ENCODE measurements at regions not wholly inside any gene's neighbourhood (a gene's known extent, or its start where the extent isn't known, plus 50 kb on each side); places are given as distances from the start of the nearest gene placed in this dataset.

GRCh38 chr20:42018979-42019378, 400.8 kb upstream of the CHD6 start:
- TF ChIP-seq NFIC (IDR thresholded peaks at IDR 0.05) = no peak
- TF ChIP-seq RAD21 (IDR thresholded peaks at IDR 0.05; ENCODE audit: low read depth) = no peak
- no peak for TF ChIP-seq EP300 (IDR thresholded peaks at IDR 0.05; ENCODE audit: borderline replicate concordance)
- TF ChIP-seq, protein P1, sequence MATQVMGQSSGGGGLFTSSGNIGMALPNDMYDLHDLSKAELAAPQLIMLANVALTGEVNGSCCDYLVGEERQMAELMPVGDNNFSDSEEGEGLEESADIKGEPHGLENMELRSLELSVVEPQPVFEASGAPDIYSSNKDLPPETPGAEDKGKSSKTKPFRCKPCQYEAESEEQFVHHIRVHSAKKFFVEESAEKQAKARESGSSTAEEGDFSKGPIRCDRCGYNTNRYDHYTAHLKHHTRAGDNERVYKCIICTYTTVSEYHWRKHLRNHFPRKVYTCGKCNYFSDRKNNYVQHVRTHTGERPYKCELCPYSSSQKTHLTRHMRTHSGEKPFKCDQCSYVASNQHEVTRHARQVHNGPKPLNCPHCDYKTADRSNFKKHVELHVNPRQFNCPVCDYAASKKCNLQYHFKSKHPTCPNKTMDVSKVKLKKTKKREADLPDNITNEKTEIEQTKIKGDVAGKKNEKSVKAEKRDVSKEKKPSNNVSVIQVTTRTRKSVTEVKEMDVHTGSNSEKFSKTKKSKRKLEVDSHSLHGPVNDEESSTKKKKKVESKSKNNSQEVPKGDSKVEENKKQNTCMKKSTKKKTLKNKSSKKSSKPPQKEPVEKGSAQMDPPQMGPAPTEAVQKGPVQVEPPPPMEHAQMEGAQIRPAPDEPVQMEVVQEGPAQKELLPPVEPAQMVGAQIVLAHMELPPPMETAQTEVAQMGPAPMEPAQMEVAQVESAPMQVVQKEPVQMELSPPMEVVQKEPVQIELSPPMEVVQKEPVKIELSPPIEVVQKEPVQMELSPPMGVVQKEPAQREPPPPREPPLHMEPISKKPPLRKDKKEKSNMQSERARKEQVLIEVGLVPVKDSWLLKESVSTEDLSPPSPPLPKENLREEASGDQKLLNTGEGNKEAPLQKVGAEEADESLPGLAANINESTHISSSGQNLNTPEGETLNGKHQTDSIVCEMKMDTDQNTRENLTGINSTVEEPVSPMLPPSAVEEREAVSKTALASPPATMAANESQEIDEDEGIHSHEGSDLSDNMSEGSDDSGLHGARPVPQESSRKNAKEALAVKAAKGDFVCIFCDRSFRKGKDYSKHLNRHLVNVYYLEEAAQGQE (IDR thresholded peaks at IDR 0.05; ENCODE audit: low read depth) = no peak
- no peak for TF ChIP-seq ZBTB7A (IDR thresholded peaks at IDR 0.05; ENCODE audit: low read depth)
- no peak for TF ChIP-seq TAF1 (IDR thresholded peaks at IDR 0.05; ENCODE audit: low read depth)
- TF ChIP-seq, protein P2, sequence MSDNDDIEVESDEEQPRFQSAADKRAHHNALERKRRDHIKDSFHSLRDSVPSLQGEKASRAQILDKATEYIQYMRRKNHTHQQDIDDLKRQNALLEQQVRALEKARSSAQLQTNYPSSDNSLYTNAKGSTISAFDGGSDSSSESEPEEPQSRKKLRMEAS (IDR thresholded peaks at IDR 0.05) = no peak
- TF ChIP-seq YY1 (IDR thresholded peaks at IDR 0.05; ENCODE audit: low read depth) = no peak
- TF ChIP-seq CEBPB (IDR thresholded peaks at IDR 0.05) = no peak
- no peak for TF ChIP-seq EGR1 (IDR thresholded peaks at IDR 0.05)
- no peak for TF ChIP-seq USF1 (IDR thresholded peaks at IDR 0.05)
- TF ChIP-seq FOXM1 (IDR thresholded peaks at IDR 0.05; ENCODE audit: borderline replicate concordance, low read depth) = no peak
- TF ChIP-seq CREB1 (IDR thresholded peaks at IDR 0.05; ENCODE audit: low read depth) = no peak
- no peak for TF ChIP-seq TCF12 (IDR thresholded peaks at IDR 0.05; ENCODE audit: low read depth)
